ENCODE measurements at regions not wholly inside any gene's neighbourhood (a gene's known extent, or its start where the extent isn't known, plus 50 kb on each side); places are given as distances from the start of the nearest gene placed in this dataset.

GRCh38 chr13:71939186-71939585 is 72.2 kb upstream of the DACH1 start:
- DNase-seq = no peak

- no peak for DNase-seq
Observed at GRCh38 chr13:71935166-71935840, 68.3 kb upstream of the DACH1 start.

- DNase-seq = no peak
Observed at GRCh38 chr13:71924931-71925330, 57.9 kb upstream of the DACH1 start.

- DNase-seq = no peak
Observed at GRCh38 chr13:71922194-71922593, 55.2 kb upstream of the DACH1 start.
